Endothelial cell of umbilical vein (primary cell): ENCODE measurements at regions not wholly inside any gene's neighbourhood (a gene's known extent, or its start where the extent isn't known, plus 50 kb on each side); places are given as distances from the start of the nearest gene placed in this dataset.

Experiments
- BruUV-seq: library from RNA; stranded (reverse); fragments of 400-500 nt; replicated peaks from 2 replicates; lab custom pipeline; 2021; lab: Mats Ljungman, UMichigan
- CTCF ChIA-PET: fragments of 300-600, 350-600 bp; sonication (Branson Sonifier 250); formaldehyde crosslinking; loops from one replicate; lab custom pipeline; 2021; ENCODE audit warnings: antibody characterized with exemption, inconsistent platforms; lab: Charles Lee
- POLR2A ChIA-PET: fragments of 300-600, 350-600 bp; sonication (Branson Sonifier 250); formaldehyde crosslinking; loops from one replicate; lab custom pipeline; 2021; ENCODE audit warnings: antibody characterized with exemption, inconsistent platforms; lab: Charles Lee
- DNase-seq: peaks from one replicate; pipeline ENCODE4 v3.0.0-alpha.2; 2011; ENCODE audit warnings: low read depth, low spot score
- FAIRE-seq: peaks from 2 replicates; lab custom pipeline; 2011; peaks lifted over from hg19 to GRCh38; lab: Jason Lieb, UNC
- H2AFZ ChIP-seq: 2 replicates; pipeline ENCODE4 v1.6.0; 2012; ENCODE audit warnings: low read depth, low read length, control low read depth, inconsistent platforms
- H3K27ac ChIP-seq: 2 replicates; pipeline ENCODE4 v1.5.1; 2011; ENCODE audit warnings: low read depth, mild to moderate bottlenecking, control low read depth, low read length, moderate library complexity; ENCODE audit not compliant: insufficient read depth
- H3K27me3 ChIP-seq, 2 experiments: 2 replicates each; pipeline versions ENCODE4 v1.6.0 to v1.6.1; 2011; ENCODE audit warnings: low read length in 2 of 2, mixed read lengths in 1 of 2; ENCODE audit not compliant: control insufficient read depth in 2 of 2, insufficient read depth in 2 of 2
- H3K36me3 ChIP-seq, 2 experiments: 2 replicates in 1 of 2; 3 replicates in 1 of 2; pipeline ENCODE4 v1.5.1; 2011; ENCODE audit warnings: low read length in 2 of 2, mild to moderate bottlenecking in 1 of 2, moderate library complexity in 1 of 2; ENCODE audit not compliant: control insufficient read depth in 2 of 2, insufficient read depth in 2 of 2; ENCODE audit errors: extremely low read depth in 1 of 2
- H3K4me1 ChIP-seq: 3 replicates; pipeline ENCODE4 v1.5.1; 2011; ENCODE audit warnings: mild to moderate bottlenecking, low read length; ENCODE audit not compliant: control insufficient read depth, insufficient read depth; ENCODE audit errors: extremely low read depth
- H3K4me2 ChIP-seq: 2 replicates; pipeline ENCODE4 v1.6.1; 2011; ENCODE audit warnings: low read length, control low read depth, mixed read lengths; ENCODE audit not compliant: insufficient read depth
- H3K4me3 ChIP-seq, 3 experiments: fragments of 200-600 bp in 1 of 3; sonication (generic), shearing (Covaris generic) in 1 of 3; replicated peaks in 1 of 3; 2 replicates each; pipeline ENCODE4 v1.5.1; 2011 to 2016; ENCODE audit warnings: control low read depth in 3 of 3, low read length in 3 of 3, mild to moderate bottlenecking in 2 of 3, inconsistent platforms in 1 of 3, low read depth in 1 of 3, moderate library complexity in 1 of 3; ENCODE audit not compliant: insufficient read depth in 1 of 3
- H3K79me2 ChIP-seq: 2 replicates; pipeline ENCODE4 v1.6.0; 2012; ENCODE audit warnings: low read length, inconsistent platforms; ENCODE audit not compliant: control insufficient read depth, insufficient read depth
- H3K9ac ChIP-seq: replicated peaks from 2 replicates; pipeline ENCODE3; 2011; ENCODE audit warnings: low read length, control low read depth; ENCODE audit not compliant: insufficient read depth; ENCODE audit errors: extremely low read depth
- H3K9me1 ChIP-seq: replicated peaks from 3 replicates; pipeline ENCODE4 v1.6.0; 2011; ENCODE audit warnings: mild to moderate bottlenecking, low read length; ENCODE audit not compliant: control insufficient read depth, insufficient read depth; ENCODE audit errors: extremely low read depth
- H3K9me3 ChIP-seq: replicated peaks from 2 replicates; pipeline ENCODE4 v1.5.1; 2012; ENCODE audit warnings: low read length, inconsistent platforms; ENCODE audit not compliant: control insufficient read depth, insufficient read depth
- H4K20me1 ChIP-seq: replicated peaks from 2 replicates; pipeline ENCODE3; 2011; ENCODE audit warnings: mild to moderate bottlenecking, low read length; ENCODE audit not compliant: control insufficient read depth, insufficient read depth; ENCODE audit errors: extremely low read depth
- CTCF ChIP-seq, 2 donors: IDR thresholded peaks; 1 replicate in 1 of 2; 2 replicates in 1 of 2; pipeline ENCODE4 v1.5.1; 2011; ENCODE audit warnings: low read length in 2 of 2, mild to moderate bottlenecking in 2 of 2, moderate library complexity in 2 of 2, control low read depth in 1 of 2, inconsistent platforms in 1 of 2, low read depth in 1 of 2; ENCODE audit not compliant: insufficient read depth in 1 of 2; ENCODE audit errors: extremely low read depth in 1 of 2
- EZH2 ChIP-seq: IDR thresholded peaks from 2 replicates; pipeline ENCODE4 v1.6.1; 2012; ENCODE audit warnings: borderline replicate concordance, low read depth, mild to moderate bottlenecking, moderate library complexity, low read length, inconsistent platforms; ENCODE audit not compliant: severe bottlenecking
- FOS ChIP-seq: IDR thresholded peaks from 2 replicates; pipeline ENCODE4 v1.6.1; 2011; ENCODE audit warnings: mild to moderate bottlenecking, low read length, moderate library complexity, borderline replicate concordance; ENCODE audit not compliant: insufficient read depth
- GATA2 ChIP-seq: IDR thresholded peaks from 2 replicates; pipeline ENCODE4 v1.7.0; 2011; ENCODE audit warnings: low read depth, mild to moderate bottlenecking, moderate library complexity, mixed read lengths, low read length; ENCODE audit not compliant: insufficient read length, insufficient read depth
- JUN ChIP-seq: IDR thresholded peaks from 2 replicates; pipeline ENCODE4 v1.6.1; 2011; ENCODE audit warnings: borderline replicate concordance, low read depth; ENCODE audit not compliant: insufficient read length, insufficient read depth
- MAX ChIP-seq: IDR thresholded peaks from 2 replicates; pipeline ENCODE4 v1.6.1; 2011; ENCODE audit not compliant: insufficient read depth, insufficient read length
- MYC ChIP-seq: IDR thresholded peaks from one replicate; pipeline ENCODE4 v1.6.1; 2011; ENCODE audit warnings: mild to moderate bottlenecking, low read depth, low read length
- POLR2A ChIP-seq: IDR thresholded peaks from 2 replicates; pipeline ENCODE4 v1.6.1; 2012; ENCODE audit warnings: low read depth, mild to moderate bottlenecking, control low read depth, low read length
- POLR2AphosphoS5 ChIP-seq: IDR thresholded peaks from 2 replicates; pipeline ENCODE4 v1.6.1; 2012; ENCODE audit warnings: low read depth, mild to moderate bottlenecking, control low read depth, low read length, moderate library complexity; ENCODE audit not compliant: insufficient read depth
- dilution Hi-C: fragments of 300-500 bp; cut with MboI; formaldehyde crosslinking; loops from one replicate; pipeline ENCODE4 v1.15.0; 2019; ENCODE audit warnings: low sequenced_read_pairs; ENCODE audit not compliant: extremely low pct_ligation_motif_present
- intact Hi-C: fragments of 100-400 bp; cut with micrococcal nuclease; formaldehyde crosslinking; loops from one replicate; pipeline ENCODE4 v1.10.0; 2022

GRCh38 chr5:66315784-66316183, 171.7 kb downstream of the SREK1 start:
- peaks cover 3% of the 10 kb centered on the region in 2 experiments for H3K27me3 ChIP-seq
- DNase-seq (no peak), FAIRE-seq (no peak)
- H3K4me3 ChIP-seq = no peak overlapping the region
- H3K9me3 ChIP-seq = no peaks in the 10 kb centered on the region
- H3K4me1 ChIP-seq = no peaks in the 10 kb centered on the region
- dilution Hi-C loops = no loop called here
- H3K4me2 ChIP-seq = no peak overlapping the region
- ChIA-PET POLR2A (no interaction called here), CTCF (interaction anchor here (4.1 kb wide), 1 partner anchor 9 kb away, joined by 26 read pairs; no protein-coding TSS in a partner anchor)
- no peaks in the 10 kb centered on the region for H4K20me1 ChIP-seq
- no peak for TF ChIP-seq POLR2AphosphoS5
- no peak overlapping the region for H3K9ac ChIP-seq
- no TSS peak for BruUV-seq
- H3K79me2 ChIP-seq = no peaks in the 10 kb centered on the region
- H2AFZ ChIP-seq = no peak overlapping the region
- no peak overlapping the region for H3K27ac ChIP-seq
- intact Hi-C loops = no loop called here
- H3K36me3 ChIP-seq = no peaks in the 10 kb centered on the region
- no peaks in the 10 kb centered on the region for H3K9me1 ChIP-seq

GRCh38 chr5:66322786-66323528, 178.9 kb downstream of the SREK1 start:
- DNase-seq = no peak
- no peak overlapping the region for H3K4me3 ChIP-seq
- H4K20me1 ChIP-seq = no peaks in the 10 kb centered on the region
- H3K36me3 ChIP-seq = no peaks in the 10 kb centered on the region
- BruUV-seq = no TSS peak
- POLR2A ChIA-PET = no interaction called here
- TF ChIP-seq FOS = no peak
- no peak for TF ChIP-seq EZH2
- TF ChIP-seq MYC = no peak
- TF ChIP-seq GATA2 = no peak
- no peak for TF ChIP-seq MAX
- TF ChIP-seq POLR2A = no peak
- TF ChIP-seq CTCF (IDR thresholded peaks at IDR 0.05; ENCODE audit: extremely low read depth in 1 of 2, insufficient read depth in 1 of 2, low read depth in 1 of 2, low read length in 2 of 2) = no peak
- TF ChIP-seq JUN = no peak
- no peak for TF ChIP-seq POLR2AphosphoS5
- H3K9ac ChIP-seq = no peak overlapping the region
- H3K79me2 ChIP-seq = no peaks in the 10 kb centered on the region
- H3K4me1 ChIP-seq = no peaks in the 10 kb centered on the region
- no peak overlapping the region for H3K4me2 ChIP-seq
- H2AFZ ChIP-seq = no peak overlapping the region
- H3K27ac ChIP-seq = no peak overlapping the region
- H3K27me3 ChIP-seq = peaks cover 0 to 2% of the 10 kb centered on the region in 2 experiments
- no peaks in the 10 kb centered on the region for H3K9me3 ChIP-seq
- FAIRE-seq = no peak
- intact Hi-C loops (no loop called here), dilution Hi-C loops (no loop called here)
- CTCF ChIA-PET = interaction anchor here (0.6 to 4.2 kb wide), 6 partner anchors 8 to 321 kb away, joined by 3 to 27 read pairs (median 5); no protein-coding TSS in a partner anchor
- no peaks in the 10 kb centered on the region for H3K9me1 ChIP-seq
